SHP77 treated with DMSO at 0.1 percent for 48 hours (cell line): ENCODE measurements at regions not wholly inside any gene's neighbourhood (a gene's known extent, or its start where the extent isn't known, plus 50 kb on each side); places are given as distances from the start of the nearest gene placed in this dataset.
"Not testable (repeated sequence)": the region's sequence is repeated elsewhere in the genome, so short reads cannot be mapped to it uniquely, and the experiment has no call there.

ENCODE experiments used
- DNase-seq: peaks from one replicate; lab custom pipeline; 2025; lab: John Stamatoyannopoulos, UW

GRCh38 chr10:2246747-2247146, 509.4 kb upstream of the ADARB2 start:
- no peak for DNase-seq

- no peak for DNase-seq
Observed at GRCh38 chr10:2245580-2245979, 508.3 kb upstream of the ADARB2 start.

GRCh38 chr10:2244471-2244870, 507.1 kb upstream of the ADARB2 start:
- no peak for DNase-seq

- no peak for DNase-seq
Observed at GRCh38 chr10:2236876-2237275, 499.6 kb upstream of the ADARB2 start.

- DNase-seq = no peak
Observed at GRCh38 chr10:2232479-2232878, 495.2 kb upstream of the ADARB2 start.

GRCh38 chr10:2230478-2230877, 493.2 kb upstream of the ADARB2 start:
- no peak for DNase-seq

- no peak for DNase-seq
Observed at GRCh38 chr10:2228320-2228901, 491.1 kb upstream of the ADARB2 start.

GRCh38 chr10:2225609-2226008, 488.3 kb upstream of the ADARB2 start:
- DNase-seq = no peak

GRCh38 chr10:2223548-2224320, 486.4 kb upstream of the ADARB2 start:
- no peak for DNase-seq

GRCh38 chr10:2222631-2223030, 485.3 kb upstream of the ADARB2 start:
- DNase-seq = no peak

- DNase-seq = no peak
Observed at GRCh38 chr10:2214805-2215204, 477.5 kb upstream of the ADARB2 start.

GRCh38 chr10:2214092-2214491, 476.8 kb upstream of the ADARB2 start:
- DNase-seq = no peak

GRCh38 chr10:2212244-2212834, 475.0 kb upstream of the ADARB2 start:
- DNase-seq = no peak

- no peak for DNase-seq
Observed at GRCh38 chr10:2210088-2210487, 472.8 kb upstream of the ADARB2 start.

GRCh38 chr10:2208106-2208505, 470.8 kb upstream of the ADARB2 start:
- no peak for DNase-seq

GRCh38 chr10:2207246-2207922, 470.1 kb upstream of the ADARB2 start:
- DNase-seq = no peak

GRCh38 chr10:2205406-2205805, 468.1 kb upstream of the ADARB2 start:
- no peak for DNase-seq

- no peak for DNase-seq
Observed at GRCh38 chr10:2202401-2202800, 465.1 kb upstream of the ADARB2 start.

- no peak for DNase-seq
Observed at GRCh38 chr10:2201534-2202099, 464.3 kb upstream of the ADARB2 start.

- DNase-seq = no peak
Observed at GRCh38 chr10:2197663-2198062, 460.3 kb upstream of the ADARB2 start.

- DNase-seq = no peak
Observed at GRCh38 chr10:2196272-2196671, 458.9 kb upstream of the ADARB2 start.

GRCh38 chr10:2189356-2189755, 452.0 kb upstream of the ADARB2 start:
- DNase-seq = not testable (repeated sequence)

GRCh38 chr10:2188371-2188770, 451.0 kb upstream of the ADARB2 start:
- no peak for DNase-seq
